ENCODE measurements at regions not wholly inside any gene's neighbourhood (a gene's known extent, or its start where the extent isn't known, plus 50 kb on each side); places are given as distances from the start of the nearest gene placed in this dataset.

GRCh38 chr4:121237069-121237399, 72.9 kb upstream of the TNIP3 start:
- Histone ChIP-seq H3K4me1 (ENCODE audit: insufficient read depth, low read length) (no peaks in the 10 kb centered on the region), H3K27ac (ENCODE audit: low read depth, low read length) (no peak overlapping the region), H3K36me3 (ENCODE audit: insufficient read depth, low read length) (no peaks in the 10 kb centered on the region), H2AFZ (ENCODE audit: low read length) (no peak overlapping the region), H4K20me1 (ENCODE audit: insufficient read depth, low read length) (no peaks in the 10 kb centered on the region), H3K4me2 (ENCODE audit: insufficient read depth, low read length) (no peak overlapping the region), H3K79me2 (ENCODE audit: insufficient read depth, low read length) (no peaks in the 10 kb centered on the region), H3K4me3 (ENCODE audit: insufficient read depth, low read length) (no peak overlapping the region), H3K27me3 (ENCODE audit: insufficient read depth, low read length) (no peaks in the 10 kb centered on the region), H3K9me3 (ENCODE audit: low read depth, low read length) (no peaks in the 10 kb centered on the region)
- DNase-seq (ENCODE audit: insufficient read length, low spot score, missing footprints) = no peak
- no peak for TF ChIP-seq CTCF (IDR thresholded peaks at IDR 0.05; ENCODE audit: extremely low read depth, low read depth, low read length)

- Histone ChIP-seq H3K36me3 (ENCODE audit: insufficient read depth, low read length) (no peaks in the 10 kb centered on the region), H3K4me3 (ENCODE audit: insufficient read depth, low read length) (no peak overlapping the region), H2AFZ (ENCODE audit: low read length) (no peak overlapping the region), H3K4me1 (ENCODE audit: insufficient read depth, low read length) (no peaks in the 10 kb centered on the region), H3K4me2 (ENCODE audit: insufficient read depth, low read length) (no peak overlapping the region), H3K79me2 (ENCODE audit: insufficient read depth, low read length) (no peaks in the 10 kb centered on the region), H3K27me3 (ENCODE audit: insufficient read depth, low read length) (no peaks in the 10 kb centered on the region), H3K27ac (ENCODE audit: low read depth, low read length) (no peak overlapping the region), H4K20me1 (ENCODE audit: insufficient read depth, low read length) (no peaks in the 10 kb centered on the region), H3K9me3 (ENCODE audit: low read depth, low read length) (no peaks in the 10 kb centered on the region)
- no peak for DNase-seq (ENCODE audit: insufficient read length, low spot score, missing footprints)
- TF ChIP-seq CTCF (IDR thresholded peaks at IDR 0.05; ENCODE audit: extremely low read depth, low read depth, low read length) = no peak
These were observed 72.4 kb upstream of the TNIP3 start for GRCh38 chr4:121236353-121237068.

GRCh38 chr4:121233982-121234381, 69.9 kb upstream of the TNIP3 start:
- no peaks in the 10 kb centered on the region for H3K9me3 ChIP-seq (ENCODE audit: low read depth, low read length)
- no peaks in the 10 kb centered on the region for H3K4me1 ChIP-seq (ENCODE audit: insufficient read depth, low read length)
- no peak overlapping the region for H3K27ac ChIP-seq (ENCODE audit: low read depth, low read length)
- H3K4me2 ChIP-seq (ENCODE audit: insufficient read depth, low read length) = no peak overlapping the region
- no peak overlapping the region for H3K4me3 ChIP-seq (ENCODE audit: insufficient read depth, low read length)
- H3K79me2 ChIP-seq (ENCODE audit: insufficient read depth, low read length) = no peaks in the 10 kb centered on the region
- no peaks in the 10 kb centered on the region for H3K36me3 ChIP-seq (ENCODE audit: insufficient read depth, low read length)
- TF ChIP-seq CTCF (IDR thresholded peaks at IDR 0.05; ENCODE audit: extremely low read depth, low read depth, low read length) = no peak
- no peak overlapping the region for H2AFZ ChIP-seq (ENCODE audit: low read length)
- H3K27me3 ChIP-seq (ENCODE audit: insufficient read depth, low read length) = no peaks in the 10 kb centered on the region
- no peak for DNase-seq (ENCODE audit: insufficient read length, low spot score, missing footprints)
- H4K20me1 ChIP-seq (ENCODE audit: insufficient read depth, low read length) = no peaks in the 10 kb centered on the region

GRCh38 chr4:121229993-121230392, 65.9 kb upstream of the TNIP3 start:
- Histone ChIP-seq H3K27ac (ENCODE audit: low read depth, low read length) (no peak overlapping the region), H3K9me3 (ENCODE audit: low read depth, low read length) (no peaks in the 10 kb centered on the region), H3K4me2 (ENCODE audit: insufficient read depth, low read length) (no peak overlapping the region), H3K4me3 (ENCODE audit: insufficient read depth, low read length) (no peak overlapping the region), H2AFZ (ENCODE audit: low read length) (no peak overlapping the region), H3K36me3 (ENCODE audit: insufficient read depth, low read length) (no peaks in the 10 kb centered on the region), H3K4me1 (ENCODE audit: insufficient read depth, low read length) (no peaks in the 10 kb centered on the region), H3K79me2 (ENCODE audit: insufficient read depth, low read length) (no peaks in the 10 kb centered on the region), H3K27me3 (ENCODE audit: insufficient read depth, low read length) (no peaks in the 10 kb centered on the region), H4K20me1 (ENCODE audit: insufficient read depth, low read length) (no peaks in the 10 kb centered on the region)
- no peak for TF ChIP-seq CTCF (IDR thresholded peaks at IDR 0.05; ENCODE audit: extremely low read depth, low read depth, low read length)
- no peak for DNase-seq (ENCODE audit: insufficient read length, low spot score, missing footprints)
